DMS53 (cell line): ENCODE measurements at regions not wholly inside any gene's neighbourhood (a gene's known extent, or its start where the extent isn't known, plus 50 kb on each side); places are given as distances from the start of the nearest gene placed in this dataset.

Source experiments
- DNase-seq: peaks from one replicate; lab custom pipeline; 2025; lab: John Stamatoyannopoulos, UW

DNA sequence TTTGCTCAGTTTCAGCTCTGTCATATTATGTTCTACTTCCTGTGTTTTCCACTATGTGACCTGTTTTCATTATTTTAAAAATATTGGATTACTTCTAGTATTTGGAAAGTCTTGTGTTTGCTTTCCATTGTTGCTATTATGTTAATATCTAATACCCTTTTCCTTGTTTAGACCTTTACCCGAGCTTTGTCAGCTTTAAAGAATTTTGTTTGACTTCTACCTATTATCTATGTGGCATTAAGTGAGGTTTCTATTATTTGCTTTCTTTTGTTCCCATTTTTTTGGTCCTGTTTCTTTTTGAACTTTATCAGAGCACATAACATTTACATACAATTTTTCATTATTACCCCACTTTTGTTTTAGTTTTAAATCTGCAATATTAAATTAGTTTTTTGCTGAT is 202.7 kb downstream of the MANEA start:
- no peak for DNase-seq

DNA sequence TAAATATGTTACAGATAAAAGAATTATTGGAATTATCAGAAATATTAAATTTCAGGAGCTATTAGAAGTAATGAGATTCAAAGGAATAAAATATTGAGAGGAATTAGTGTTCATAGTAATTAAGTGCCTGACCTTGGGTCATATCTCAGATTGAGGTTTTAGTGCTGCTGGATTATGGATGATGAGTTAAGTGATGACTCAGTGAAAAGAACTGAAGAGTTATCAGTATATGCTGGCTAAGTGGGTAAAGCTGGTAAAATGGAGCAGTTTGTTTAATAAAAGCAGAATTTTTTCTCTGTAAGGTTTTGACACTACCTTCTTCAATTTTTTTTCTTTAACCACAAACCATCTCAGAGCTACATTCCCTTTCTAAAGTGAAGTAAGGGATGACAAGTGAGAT is 206.7 kb downstream of the MANEA start:
- no peak for DNase-seq

DNA sequence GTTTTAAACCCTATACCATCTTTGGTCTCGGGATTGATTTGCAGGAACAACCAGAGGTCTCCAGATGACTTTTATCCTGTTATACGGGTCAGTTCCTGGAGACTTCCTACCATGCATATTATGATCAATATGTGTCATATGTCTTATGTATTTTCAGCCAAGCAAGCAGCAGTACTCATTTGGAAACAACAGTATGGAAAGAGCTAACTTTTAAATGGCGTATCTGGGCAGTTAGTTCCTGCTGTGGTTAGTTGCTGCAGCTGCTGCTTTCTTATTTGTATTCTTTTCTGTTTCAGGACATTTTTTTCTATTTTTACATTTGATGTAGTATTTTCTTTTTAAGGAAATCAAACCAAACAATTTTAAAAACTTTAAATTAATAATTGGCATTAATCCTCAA is 207.5 kb downstream of the MANEA start:
- no peak for DNase-seq

DNA sequence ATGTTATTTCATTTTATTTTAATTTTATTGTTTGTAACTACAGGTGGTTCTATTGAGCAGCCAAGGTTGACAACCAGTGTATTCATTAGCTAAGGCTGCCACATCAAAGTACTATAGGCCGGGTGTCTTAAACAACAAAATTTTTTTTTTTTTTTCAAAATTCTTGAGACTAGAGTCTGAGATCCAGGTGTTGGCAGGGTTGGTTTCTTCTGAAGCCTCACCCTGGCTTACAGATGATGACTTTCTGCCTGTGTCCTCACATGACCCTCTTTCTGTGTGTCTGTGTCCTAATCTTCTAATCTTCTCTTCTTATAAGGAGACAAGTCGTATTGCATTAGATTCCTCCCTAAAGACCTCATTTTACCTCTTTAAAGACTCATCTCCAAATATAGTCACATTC is 208.4 kb downstream of the MANEA start:
- no peak for DNase-seq

DNA sequence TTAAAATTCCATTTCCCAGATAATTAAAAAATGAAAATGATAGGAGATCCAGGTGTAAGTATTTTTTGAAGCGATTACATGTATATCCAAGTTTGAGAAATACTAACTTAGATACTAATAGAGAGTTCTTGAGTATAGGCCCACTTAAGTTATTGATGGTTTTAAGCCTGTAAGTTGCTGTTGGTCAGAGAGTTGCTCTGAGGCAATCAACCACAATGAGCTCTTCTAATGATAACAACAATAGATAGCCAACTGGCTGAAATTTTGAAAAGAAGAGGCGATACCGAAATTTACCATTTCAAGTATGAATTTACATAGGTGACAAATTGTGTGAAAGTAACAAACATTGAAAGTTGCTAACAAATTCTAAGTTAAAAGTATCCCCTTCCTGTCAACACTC is 209.5 kb downstream of the MANEA start:
- DNase-seq: no peak

DNA sequence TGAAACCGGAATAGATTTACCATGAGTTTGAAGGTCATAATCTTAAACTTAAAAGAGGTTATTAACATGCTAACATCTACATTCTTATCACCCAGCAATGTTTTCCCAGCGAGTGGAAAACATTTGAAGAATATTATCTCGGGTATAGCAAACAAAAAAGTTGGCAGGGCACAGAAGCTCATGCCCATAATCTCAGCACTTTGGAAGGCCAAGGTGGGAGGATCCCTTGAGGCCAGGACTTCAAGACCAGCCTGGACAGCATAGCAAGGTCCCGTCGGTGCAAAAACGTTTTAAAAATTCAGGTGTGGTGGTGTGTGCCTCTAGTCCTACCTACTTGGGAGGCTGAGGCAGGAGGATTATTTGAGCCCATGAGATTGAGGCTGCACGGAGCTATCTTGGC is 213.5 kb downstream of the MANEA start:
- no peak for DNase-seq

DNA sequence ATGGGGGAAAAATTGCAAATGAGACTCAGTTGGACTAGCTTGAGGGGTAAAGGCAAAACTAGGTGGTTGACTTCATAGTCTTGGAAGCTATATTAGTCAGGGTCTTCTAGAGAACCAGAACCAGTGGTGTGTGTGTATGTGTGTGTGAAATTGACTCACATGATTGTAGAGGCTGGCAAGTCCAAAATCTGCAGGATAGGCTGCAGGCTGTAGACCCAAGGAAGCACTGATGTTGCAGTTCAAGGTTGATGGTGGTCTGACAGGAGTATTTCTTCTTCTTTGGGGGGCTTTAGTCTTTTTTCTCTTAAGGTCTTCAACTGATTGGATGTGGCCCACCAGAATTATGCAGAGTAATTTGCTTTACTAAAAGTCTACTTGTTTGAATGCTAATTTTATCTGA is 217.4 kb downstream of the MANEA start:
- DNase-seq: no peak

DNA sequence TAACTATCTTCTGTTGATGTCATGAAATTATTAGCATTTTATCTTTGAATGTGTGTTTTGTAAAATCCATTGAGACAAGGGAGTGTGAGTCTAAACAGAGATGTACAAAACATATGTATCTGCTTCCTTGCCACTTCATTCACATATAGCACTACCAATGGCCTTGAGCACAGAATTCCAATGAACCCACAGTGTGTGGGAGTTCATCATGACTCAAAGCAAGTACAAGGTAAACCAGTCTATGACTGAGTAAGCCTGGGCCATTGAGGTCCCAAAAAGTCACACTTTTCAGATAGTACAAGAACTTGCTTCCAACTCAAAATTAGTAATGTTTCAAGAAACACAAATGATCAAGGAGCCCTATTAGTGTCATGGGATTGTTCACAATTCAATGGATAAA is 218.6 kb downstream of the MANEA start:
- no peak for DNase-seq

DNA sequence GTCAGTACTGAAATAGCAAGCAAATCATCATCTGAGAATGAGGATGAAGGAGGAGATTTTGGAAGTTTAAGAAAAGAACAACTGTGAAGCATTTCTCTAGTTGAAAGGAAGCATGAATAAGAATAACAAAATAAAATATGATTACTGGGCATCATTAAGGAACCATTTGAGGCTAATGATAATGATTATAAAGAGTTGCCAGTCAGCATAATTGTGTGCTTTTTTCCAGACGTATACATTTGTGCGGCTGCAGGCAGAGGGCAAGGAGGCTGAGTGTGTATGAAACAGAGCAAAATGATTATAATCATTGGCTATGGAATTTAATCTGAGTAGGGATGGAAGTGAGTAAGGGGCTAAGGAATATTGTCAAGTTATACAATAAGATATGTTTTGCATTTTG is 218.7 kb upstream of the FUT9 start:
- no peak for DNase-seq

DNA sequence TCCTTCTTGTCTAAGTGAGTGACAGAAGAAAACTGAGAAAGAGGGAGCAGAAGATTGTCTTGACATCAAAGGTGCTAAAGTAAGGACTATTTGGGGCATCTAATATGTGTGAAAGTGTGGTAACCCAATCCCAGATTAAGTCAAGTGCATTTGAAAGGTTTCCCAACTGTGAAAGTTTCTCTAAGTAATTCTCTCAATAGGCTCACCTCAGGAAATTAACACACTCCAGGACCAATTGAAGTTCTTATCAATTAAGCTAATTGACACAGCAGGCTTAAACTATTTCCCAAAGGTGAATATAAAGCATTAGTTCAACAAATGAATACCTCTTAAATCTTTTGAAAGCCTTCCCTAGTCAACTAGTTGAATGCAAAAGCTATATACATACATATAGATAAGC is 212.8 kb upstream of the FUT9 start:
- no peak for DNase-seq

DNA sequence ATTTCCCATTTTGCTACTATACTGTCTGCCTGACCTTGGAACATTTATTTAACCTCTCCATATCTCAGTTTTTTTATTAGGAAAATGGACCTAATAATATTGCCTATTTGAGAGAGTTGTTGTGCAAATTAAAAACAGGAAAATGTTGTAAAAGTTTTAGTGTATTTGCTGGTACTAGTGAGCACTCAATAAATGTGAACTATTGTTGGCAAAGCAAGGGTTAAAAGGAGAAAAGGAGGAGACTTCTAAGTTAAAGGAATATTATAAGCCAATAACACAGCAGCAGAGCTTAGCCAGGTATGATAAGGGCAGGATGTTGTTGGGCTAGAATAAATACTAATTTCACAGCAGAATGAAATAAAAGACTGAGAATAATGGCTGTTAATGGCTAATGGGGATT is 211.9 kb upstream of the FUT9 start:
- no peak for DNase-seq

DNA sequence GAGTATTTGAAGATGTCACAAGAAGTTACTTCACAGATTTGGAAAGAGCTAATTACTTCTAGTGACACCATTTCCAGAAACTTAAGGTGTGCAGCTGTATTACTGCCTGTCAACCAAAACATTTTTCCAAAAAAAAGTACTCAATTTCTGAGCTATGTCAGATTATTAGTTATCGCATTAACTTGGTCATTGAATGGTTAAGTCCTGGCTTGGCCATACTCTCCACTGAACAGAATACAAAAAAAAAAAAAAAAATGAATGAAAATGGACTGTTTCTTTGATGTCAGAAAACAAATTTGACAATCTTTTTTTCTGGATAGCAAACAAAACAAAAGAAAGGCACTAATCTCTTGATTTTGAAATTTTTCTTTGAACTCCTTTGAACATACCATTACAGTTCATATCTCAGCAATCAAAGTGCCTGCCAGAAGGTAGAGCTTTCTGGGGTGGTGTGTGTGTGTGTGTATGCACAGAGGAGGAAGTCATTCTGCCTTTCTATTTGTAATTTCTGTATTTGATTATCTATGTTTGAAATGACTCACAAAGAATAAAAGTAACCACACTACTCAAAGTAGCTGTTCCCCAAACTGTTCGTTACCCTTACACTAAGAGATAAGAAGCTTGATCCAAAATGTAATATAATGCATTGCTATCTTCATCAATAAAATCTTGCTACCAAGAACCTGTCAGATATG is 210.8 kb upstream of the FUT9 start:
- peak; percentile 21 for DNase-seq

DNA sequence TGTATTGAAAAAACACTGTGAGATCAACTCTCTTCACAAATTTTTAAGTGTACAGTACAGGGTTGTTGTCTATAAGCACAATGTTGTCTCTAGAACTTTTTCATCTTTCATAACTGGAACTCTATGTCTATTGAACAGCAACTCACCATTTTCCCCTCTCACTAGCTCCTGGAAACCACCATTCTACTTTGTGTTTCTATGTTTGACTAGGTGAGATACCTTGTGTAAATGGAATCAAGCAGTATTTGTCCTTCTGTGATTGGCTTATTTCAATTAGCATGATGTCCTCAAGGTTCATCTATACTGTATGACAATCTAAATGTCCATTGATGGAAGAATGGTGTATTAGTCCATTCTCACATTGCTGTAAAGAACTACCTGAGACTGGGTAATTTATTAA is 210.1 kb upstream of the FUT9 start:
- DNase-seq: no peak

DNA sequence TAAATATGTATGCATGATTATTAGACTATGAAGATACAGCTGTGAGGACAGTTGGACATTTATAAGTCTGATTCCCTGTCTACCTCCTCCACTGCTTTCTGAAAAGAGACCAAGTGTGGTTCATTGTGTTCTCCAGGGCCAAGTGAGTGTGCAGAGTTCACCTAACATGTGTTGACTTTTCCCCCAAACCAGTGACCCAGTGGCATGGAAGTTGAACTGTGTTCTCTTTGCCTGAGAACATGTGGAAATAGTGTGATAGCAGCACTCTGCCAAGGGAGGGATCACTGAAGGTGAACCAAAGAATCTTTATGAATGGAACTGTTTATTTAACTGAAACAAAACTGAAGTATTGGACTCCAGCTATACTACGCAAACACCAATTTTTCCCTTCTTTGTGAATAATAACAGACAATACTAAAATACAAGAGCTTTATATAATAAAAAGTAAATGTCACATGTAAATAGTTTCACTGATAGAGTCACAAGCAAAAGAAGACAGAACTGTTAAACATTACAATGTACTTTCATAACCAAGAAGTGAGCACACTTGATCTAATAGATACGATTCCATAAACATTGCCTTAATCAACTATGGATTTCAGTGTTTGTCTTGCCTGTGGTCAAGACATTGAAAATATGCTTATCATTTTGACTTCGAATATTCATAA is 200.3 kb upstream of the FUT9 start:
- DNase-seq: no peak

DNA sequence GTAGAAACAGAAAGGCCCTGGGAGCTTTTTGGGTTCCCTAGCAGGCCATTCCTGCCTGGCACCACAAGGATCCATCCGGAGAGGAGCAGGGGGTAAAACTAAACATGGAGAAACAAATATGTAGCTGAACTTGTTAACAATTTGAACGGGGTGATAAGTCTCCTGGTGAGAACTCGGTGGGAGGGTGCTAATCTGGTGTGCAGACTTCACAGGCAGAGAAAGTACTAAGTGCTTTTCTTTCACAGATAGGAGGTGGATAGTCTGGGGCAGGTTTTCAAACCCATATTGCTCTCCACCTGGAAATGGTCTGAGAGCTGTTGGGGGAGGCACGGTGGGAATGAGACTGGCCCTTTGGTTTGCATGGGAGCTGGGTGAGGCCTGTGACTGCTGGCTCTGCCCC is 196.3 kb upstream of the FUT9 start:
- DNase-seq: no peak

DNA sequence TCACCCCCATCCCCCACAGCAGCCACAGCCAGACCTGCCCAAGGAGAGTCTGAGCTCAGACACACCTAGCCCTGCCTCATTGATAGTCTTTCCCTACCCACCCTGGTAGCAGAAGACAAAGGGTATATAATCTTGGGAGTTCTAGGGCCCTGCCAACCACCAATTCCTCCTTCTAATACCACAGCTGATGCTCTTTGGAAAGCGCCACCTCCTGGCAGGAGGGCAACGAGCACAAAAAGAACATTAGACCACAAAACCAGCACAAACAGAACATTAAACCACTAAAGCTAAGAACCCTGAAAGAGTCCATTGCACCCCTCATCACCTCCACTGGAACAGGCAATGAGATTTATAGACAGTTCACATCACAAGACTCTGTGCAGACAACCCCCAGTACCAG is 195.8 kb upstream of the FUT9 start:
- peak; percentile 5 for DNase-seq

DNA sequence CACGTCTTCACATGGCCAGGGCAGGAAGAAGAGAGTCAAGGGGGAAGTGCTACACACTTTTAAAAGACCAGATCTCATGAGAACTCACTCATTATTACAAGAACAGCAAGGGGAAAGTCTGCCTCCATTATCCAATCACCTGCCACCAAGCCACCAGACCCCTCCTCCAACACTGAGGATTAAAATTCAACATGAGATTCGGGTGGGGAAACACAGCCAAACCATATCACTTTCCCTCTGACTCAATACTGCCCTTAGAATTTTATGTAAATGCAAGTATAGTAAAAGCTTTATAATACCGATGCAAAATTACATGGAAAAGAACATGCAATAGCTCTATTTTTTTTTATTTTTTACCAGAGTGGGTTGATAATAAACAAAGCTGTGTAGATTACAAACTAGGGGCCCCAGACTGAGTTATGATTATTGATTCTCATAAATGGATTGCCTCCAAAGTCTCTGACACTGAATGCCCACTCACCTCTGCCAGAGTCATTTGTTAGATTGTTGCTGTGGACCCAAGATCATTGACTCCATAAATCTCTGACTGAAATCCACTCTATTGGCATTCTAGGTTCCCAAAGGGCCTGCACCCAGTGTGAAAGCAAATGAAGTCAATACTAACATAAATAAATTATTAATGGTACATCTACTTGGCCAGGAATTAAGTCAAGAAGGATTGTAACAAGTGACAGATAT is 184.8 kb upstream of the FUT9 start:
- DNase-seq: no peak

DNA sequence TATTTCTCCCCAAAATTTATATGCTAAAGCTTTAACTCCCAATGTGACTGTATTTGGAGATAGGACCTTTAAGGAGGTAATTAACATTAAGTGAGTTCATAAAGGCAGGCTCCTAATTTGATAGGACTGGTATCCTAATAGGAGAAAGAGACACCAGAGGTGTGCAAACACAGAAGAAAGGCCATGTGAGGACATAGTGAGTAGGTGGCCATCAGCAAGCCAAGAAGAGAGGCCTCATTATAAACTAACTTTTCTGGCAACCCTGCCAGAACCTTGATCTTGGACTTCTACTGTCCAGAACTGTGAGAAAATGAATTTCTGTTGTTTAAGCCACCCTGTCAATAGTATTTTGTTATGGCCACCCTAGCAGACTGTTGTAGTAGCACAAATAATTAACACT is 177.9 kb upstream of the FUT9 start:
- no peak for DNase-seq

DNA sequence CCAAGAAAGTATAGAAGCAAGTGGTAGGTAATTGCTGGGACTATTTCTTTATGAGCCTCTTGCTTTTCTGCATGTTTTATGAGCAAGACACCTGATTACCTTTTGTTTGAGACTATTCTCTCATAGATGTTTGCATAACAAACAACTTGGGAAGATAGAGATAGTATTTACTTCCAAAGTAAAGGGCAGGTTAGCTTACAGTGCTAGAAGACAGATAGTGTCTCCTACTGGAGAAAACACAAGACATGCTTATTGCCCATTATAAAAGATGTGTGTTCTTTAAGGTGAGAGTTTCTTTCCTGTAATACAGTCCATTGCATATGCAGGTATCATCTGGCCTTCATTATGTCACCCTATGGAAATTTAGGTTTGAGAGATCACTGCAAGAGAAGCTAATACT is 174.2 kb upstream of the FUT9 start:
- no peak for DNase-seq

DNA sequence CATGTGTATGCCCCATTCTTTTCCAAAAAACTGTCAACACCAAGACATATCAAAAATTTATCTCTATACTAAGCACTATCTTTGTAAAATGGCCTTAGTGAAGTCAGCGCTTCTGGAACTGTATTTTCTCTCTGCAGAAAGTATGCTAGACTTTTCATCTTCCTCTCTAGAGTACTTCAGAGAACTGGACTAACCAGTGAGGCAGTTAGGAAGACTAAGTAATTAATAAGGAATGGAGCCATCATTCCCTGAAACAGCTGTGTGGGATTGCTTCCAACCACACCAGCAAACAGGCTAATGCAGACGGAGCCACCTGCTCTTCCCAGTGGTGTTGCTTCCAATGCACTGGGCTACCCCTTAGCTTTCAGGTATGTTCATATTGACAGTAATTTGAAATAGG is 169.1 kb upstream of the FUT9 start:
- no peak for DNase-seq

DNA sequence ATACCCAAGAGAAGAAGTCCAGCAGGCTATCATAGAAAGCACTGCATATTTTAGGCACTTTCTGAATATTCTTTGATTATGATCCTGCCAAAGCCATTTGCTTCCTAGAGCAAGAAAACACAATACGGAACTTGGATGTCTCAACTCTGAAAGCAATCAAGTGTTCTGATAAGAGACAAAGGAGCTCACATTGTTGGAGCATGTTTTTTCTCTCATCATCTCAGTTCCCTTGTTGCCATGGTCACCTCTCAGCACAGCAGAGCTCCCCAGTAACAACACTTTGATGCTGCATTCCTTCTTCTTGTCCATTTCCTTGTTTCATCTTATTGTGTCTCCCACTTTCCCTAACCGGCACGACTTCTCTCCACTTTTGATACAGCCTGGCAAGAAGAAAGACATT is 168.7 kb upstream of the FUT9 start:
- peak; percentile 13 for DNase-seq

DNA sequence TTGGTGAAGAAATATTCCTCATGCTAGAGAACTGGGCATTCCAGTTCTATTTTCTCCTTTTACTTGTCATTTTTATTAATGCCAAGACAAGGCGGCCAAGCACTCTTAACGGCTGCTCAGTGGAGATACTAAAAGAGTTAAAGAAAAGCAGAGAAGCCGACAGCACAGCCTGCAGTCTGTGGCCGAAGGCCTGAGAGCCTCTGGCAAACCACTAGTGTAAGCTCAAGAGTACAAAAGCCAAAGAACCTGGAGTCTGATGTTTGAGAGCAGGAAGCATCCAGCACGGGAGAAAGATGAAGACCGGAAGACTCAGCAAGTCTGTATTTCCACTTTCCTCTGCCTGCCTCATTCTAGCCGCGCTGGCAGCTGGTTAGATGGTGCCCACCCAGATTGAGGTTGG is 167.1 kb upstream of the FUT9 start:
- DNase-seq: no peak

DNA sequence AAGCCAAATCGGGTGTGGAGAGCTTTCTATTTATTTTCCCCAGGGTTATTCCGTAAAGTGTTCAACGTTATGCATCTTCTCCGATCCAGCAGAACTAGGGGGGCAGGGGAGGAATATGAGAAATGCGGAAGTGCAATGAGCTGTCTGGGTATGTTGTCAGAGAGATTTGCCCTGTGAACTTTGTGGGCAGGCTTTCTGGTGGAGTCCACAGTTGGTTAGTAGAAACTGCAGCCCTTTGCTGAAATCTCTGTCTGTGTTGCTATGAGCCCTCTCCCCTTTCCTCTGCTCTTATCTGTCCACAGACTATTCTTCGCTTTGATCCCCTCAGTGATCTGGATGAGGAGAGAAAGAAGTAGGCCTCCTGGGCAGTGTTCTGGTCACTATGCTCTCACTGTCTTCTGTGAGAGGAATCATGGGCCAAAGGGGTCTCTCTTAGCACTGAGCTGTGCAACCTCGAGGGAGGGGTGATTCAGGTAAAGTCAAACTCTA is 158.9 kb upstream of the FUT9 start:
- DNase-seq: no peak
